KOPT-K1 (cell line): ENCODE measurements at regions not wholly inside any gene's neighbourhood (a gene's known extent, or its start where the extent isn't known, plus 50 kb on each side); places are given as distances from the start of the nearest gene placed in this dataset.

Experiments used
- H3K27ac ChIP-seq: fragments of 200-600 bp; sonication (generic); 2 replicates; pipeline ENCODE4 v1.5.1; 2016; ENCODE audit warnings: antibody characterized with exemption, mild to moderate bottlenecking, low read depth, low read length; ENCODE audit not compliant: poor library complexity, severe bottlenecking
- H3K36me3 ChIP-seq: fragments of 200-600 bp; sonication (generic); 2 replicates; pipeline ENCODE4 v1.5.1; 2017; ENCODE audit warnings: antibody characterized with exemption, mild to moderate bottlenecking, low read length, moderate library complexity; ENCODE audit not compliant: insufficient read depth
- H3K9me3 ChIP-seq: fragments of 200-600 bp; sonication (generic); 2 replicates; pipeline ENCODE4 v1.5.1; 2017; ENCODE audit warnings: antibody characterized with exemption, low read length, mild to moderate bottlenecking; ENCODE audit not compliant: insufficient read depth, poor library complexity, severe bottlenecking

DNA sequence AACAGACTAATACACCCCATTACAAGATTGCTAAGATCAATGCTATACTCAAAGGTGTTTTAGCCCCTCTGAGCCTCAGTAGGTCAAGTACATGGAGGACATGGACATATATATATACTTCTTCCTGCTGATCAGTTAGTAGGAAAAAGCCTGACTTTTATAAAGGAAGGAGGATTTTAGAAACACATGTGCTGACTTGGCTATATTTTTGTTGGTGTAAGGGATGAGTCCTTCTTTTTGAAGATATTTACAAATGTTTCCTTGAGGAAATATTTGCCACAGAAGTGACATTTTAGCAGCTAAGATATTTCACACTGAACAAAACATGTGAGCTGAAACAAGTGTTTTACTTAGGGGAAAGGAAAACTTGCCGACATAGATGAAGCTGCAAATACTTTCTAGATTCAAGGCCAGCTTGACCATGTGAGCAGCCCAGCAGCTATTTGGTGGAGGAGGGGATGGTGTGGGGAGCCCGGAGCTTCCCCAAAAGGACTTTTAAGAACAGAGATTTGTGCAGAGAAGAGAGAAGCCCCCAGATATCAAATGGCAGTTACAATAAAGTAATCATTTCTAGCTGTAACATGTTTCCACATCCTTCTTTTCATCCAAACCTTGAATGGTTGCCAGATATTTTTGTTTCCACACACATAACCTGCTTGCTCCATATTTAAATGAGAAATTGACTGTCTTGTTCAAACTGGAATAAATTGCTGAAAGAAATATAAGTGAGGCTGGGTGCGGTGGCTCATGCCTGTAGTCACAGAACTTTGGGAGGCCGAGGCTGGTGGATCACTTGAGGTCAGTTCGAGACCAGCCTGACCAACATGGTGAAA, 111.7 kb upstream of the NR2F2 start:
- no peaks in the 10 kb centered on the region for H3K36me3 ChIP-seq
- H3K9me3 ChIP-seq, result no peaks in the 10 kb centered on the region
- no peak overlapping the region for H3K27ac ChIP-seq

- no peaks in the 10 kb centered on the region for H3K9me3 ChIP-seq
- H3K36me3 ChIP-seq, result no peaks in the 10 kb centered on the region
- no peak overlapping the region for H3K27ac ChIP-seq
Measured at GRCh38 chr15:96219681-96220080, 110.8 kb upstream of the NR2F2 start.

GRCh38 chr15:96220657-96221056, 109.8 kb upstream of the NR2F2 start:
- H3K36me3 ChIP-seq, result no peaks in the 10 kb centered on the region
- no peaks in the 10 kb centered on the region for H3K9me3 ChIP-seq
- no peak overlapping the region for H3K27ac ChIP-seq

- H3K9me3 ChIP-seq, result no peaks in the 10 kb centered on the region
- H3K27ac ChIP-seq, result no peak overlapping the region
- no peaks in the 10 kb centered on the region for H3K36me3 ChIP-seq
Measured at GRCh38 chr15:96222981-96223380, 107.5 kb upstream of the NR2F2 start.

- Histone ChIP-seq H3K9me3 (no peaks in the 10 kb centered on the region), H3K27ac (no peak overlapping the region), H3K36me3 (no peaks in the 10 kb centered on the region)
Measured at GRCh38 chr15:96223939-96224338, 106.6 kb upstream of the NR2F2 start.

GRCh38 chr15:96225642-96226259, 104.7 kb upstream of the NR2F2 start:
- Histone ChIP-seq H3K36me3 (no peaks in the 10 kb centered on the region), H3K9me3 (no peaks in the 10 kb centered on the region), H3K27ac (no peak overlapping the region)

DNA sequence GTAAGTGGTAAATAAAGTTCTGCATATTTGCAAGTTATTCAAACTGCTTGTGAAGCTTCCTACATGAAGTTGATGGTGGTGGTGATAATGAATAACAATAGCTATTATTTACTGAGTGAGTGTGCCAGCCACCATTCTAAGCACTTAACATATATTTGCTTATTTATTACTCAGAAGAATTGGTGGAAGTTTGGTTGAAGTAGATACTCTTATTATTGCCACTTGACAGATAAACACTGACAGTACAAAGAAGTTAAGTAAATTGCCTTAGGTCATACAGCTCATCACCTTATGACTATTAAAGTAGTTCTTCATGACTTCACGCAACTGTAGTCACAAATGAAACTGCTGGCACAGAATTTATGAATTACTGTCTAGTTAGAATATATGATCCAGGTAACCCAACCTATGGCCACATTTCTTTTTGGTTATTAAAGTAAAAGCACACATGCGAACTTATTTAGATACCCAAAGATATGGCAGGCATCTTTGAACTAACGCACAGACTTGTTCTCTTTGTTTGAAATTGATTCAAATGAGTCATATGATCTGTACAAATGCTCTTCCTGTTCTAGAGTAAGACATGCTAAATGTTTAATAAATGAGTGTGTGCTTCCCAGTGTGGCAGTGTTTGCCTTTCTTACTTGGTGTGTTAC, 99.8 kb upstream of the NR2F2 start:
- Histone ChIP-seq H3K36me3 (no peaks in the 10 kb centered on the region), H3K9me3 (no peaks in the 10 kb centered on the region), H3K27ac (no peak overlapping the region)

DNA sequence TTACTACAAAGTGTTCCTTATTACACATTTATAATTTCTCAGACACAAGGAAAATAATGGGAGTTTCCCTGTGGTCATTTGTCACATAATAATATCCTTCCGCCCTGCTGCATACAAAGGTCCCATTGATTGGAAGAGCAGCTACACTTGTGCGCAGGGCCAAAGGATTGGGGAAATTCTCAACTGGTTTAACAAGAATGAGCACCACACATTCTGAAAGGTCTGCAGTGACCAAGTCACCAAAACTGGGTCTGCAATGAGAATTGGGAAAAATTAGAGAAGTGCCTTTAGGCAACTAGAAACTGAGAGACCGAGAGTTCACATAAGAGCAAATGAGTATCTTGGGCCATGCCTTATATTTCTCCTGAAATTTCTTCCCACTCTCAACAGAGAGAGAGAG, 98.2 kb upstream of the NR2F2 start:
- no peaks in the 10 kb centered on the region for H3K36me3 ChIP-seq
- H3K9me3 ChIP-seq, result no peaks in the 10 kb centered on the region
- H3K27ac ChIP-seq, result no peak overlapping the region

- H3K9me3 ChIP-seq, result no peaks in the 10 kb centered on the region
- no peak overlapping the region for H3K27ac ChIP-seq
- no peaks in the 10 kb centered on the region for H3K36me3 ChIP-seq
Measured at GRCh38 chr15:96234109-96234892, 96.2 kb upstream of the NR2F2 start.

DNA sequence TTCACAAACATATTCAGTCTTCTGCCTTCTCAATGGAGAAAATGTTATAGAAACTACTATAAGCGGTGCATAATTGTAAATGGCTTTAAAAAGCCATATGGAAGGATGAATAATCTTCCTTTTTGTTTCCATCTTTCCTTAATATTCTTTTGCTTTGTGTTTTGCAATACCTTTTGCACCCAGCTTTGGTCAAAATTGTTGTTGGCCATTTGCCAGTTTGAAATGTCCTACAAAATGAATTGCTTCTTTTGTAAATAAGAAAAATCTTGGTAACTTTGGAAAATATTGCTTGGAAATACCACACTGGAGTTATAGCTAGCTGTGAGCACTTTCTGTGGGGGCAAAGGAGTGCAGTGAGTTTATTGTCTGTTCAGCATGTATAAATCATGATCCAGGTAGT, 93.5 kb upstream of the NR2F2 start:
- Histone ChIP-seq H3K9me3 (no peaks in the 10 kb centered on the region), H3K36me3 (no peaks in the 10 kb centered on the region), H3K27ac (no peak overlapping the region)

DNA sequence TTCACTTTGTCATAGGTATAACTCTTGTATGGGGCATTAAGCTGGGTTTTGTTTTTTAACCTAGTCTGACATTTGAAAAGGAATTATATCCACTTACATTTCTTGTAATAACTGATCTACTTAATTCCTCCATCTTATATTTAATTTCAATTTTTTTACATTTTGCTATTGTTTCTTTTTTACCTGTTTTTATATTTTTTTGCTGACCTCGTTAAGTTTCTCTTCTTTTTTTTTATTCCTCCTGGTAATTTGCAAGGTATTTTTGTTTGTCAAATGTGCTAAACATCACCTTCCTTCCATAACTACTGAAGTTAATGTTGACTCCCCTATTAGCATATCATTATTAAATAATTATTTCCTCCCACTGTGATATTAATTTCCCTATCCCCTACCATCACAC, 87.7 kb upstream of the NR2F2 start:
- Histone ChIP-seq H3K9me3 (no peaks in the 10 kb centered on the region), H3K27ac (no peak overlapping the region), H3K36me3 (no peaks in the 10 kb centered on the region)

- no peaks in the 10 kb centered on the region for H3K9me3 ChIP-seq
- H3K36me3 ChIP-seq, result no peaks in the 10 kb centered on the region
- H3K27ac ChIP-seq, result no peak overlapping the region
Measured at GRCh38 chr15:96243701-96244100, 86.8 kb upstream of the NR2F2 start.

DNA sequence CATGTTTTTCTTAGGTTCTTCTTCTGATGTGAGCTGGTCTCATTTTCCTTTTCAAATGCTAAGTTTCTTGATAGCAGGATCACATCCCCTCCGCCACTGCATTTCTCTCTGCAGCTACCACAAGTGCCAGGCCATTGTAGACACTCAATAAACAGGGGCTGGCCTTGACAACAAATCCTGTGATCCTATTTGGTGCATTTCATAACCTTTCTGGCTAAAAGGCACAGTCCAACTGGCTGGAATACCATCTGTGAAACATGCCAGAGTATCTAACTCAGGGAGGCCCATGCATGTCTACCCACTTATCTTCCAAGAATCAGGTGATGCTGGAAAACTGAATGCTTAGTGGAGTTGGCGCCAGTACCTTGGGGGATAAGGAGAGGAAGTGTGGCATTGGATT, 85.2 kb upstream of the NR2F2 start:
- Histone ChIP-seq H3K36me3 (no peaks in the 10 kb centered on the region), H3K9me3 (no peaks in the 10 kb centered on the region), H3K27ac (no peak overlapping the region)

DNA sequence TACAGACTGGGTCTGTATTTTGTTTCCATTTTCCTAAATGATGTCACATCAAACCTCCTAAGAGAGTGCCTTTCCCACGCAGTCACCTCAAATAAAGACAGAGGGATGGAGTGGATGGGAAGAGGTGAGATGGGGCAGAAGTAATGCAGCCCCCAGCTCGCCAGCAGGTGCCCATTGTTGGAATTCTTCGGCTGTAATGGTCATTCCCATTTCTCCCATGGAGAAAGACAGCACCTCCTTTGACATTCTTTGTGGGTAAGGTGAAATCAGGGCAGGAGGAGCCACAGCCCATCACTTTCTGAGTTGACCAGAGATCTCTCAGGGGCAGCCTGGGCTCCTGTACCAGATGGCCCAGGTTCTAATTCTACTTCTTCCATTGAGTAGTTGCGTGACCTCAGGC, 84.4 kb upstream of the NR2F2 start:
- no peaks in the 10 kb centered on the region for H3K9me3 ChIP-seq
- no peaks in the 10 kb centered on the region for H3K36me3 ChIP-seq
- no peak overlapping the region for H3K27ac ChIP-seq
